Heart right ventricle (tissue), 16 donors: ENCODE measurements at regions not wholly inside any gene's neighbourhood (a gene's known extent, or its start where the extent isn't known, plus 50 kb on each side); places are given as distances from the start of the nearest gene placed in this dataset.

Experiments used
- ATAC-seq, 8 donors: fragments of 200-7000 bp; cut with Tn5 transposase; one replicate each; pipeline ENCODE4 v1.9.1; 2020; ENCODE audit warnings: mild to moderate bottlenecking in 8 of 8, moderate library complexity in 8 of 8, moderate number of reproducible peaks in 1 of 8
- DNase-seq, 2 donors: peaks; one replicate each; pipeline ENCODE4 v3.0.0-alpha.2; 2020
- H3K27ac ChIP-seq, 10 donors: fragments of 200-600 bp; sonication (generic) in 2 of 10; one replicate each; pipeline versions ENCODE4 v1.5.0 to v1.8.0; 2020 to 2022; ENCODE audit warnings: mild to moderate bottlenecking in 3 of 10
- H3K27me3 ChIP-seq, 7 donors: fragments of 200-600 bp; one replicate each; pipeline ENCODE4 v1.8.0; 2021 to 2022; ENCODE audit warnings: mild to moderate bottlenecking in 2 of 7
- H3K36me3 ChIP-seq, 9 donors: fragments of 200-600 bp; sonication (generic) in 1 of 9; one replicate each; pipeline versions ENCODE4 v1.5.0 to v1.8.0; 2020 to 2022; ENCODE audit warnings: mild to moderate bottlenecking in 2 of 9
- H3K4me1 ChIP-seq, 9 donors: fragments of 200-600 bp; sonication (generic) in 1 of 9; one replicate each; pipeline versions ENCODE4 v1.5.0 to v1.8.0; 2020 to 2022; ENCODE audit warnings: mild to moderate bottlenecking in 4 of 9
- H3K4me3 ChIP-seq, 10 donors: fragments of 200-600 bp; sonication (generic) in 2 of 10; one replicate each; pipeline versions ENCODE4 v1.5.0 to v1.8.0; 2020 to 2022; ENCODE audit warnings: mild to moderate bottlenecking in 7 of 10, moderate library complexity in 2 of 10
- H3K9me3 ChIP-seq, 11 donors: fragments of 200-600 bp in 10 of 11; sonication (generic) in 2 of 11; one replicate each; pipeline versions ENCODE4 v1.5.0 to v1.8.0; 2013 to 2022; ENCODE audit warnings: mild to moderate bottlenecking in 2 of 11, control low read depth in 1 of 11, moderate library complexity in 1 of 11
- CTCF ChIP-seq, 9 donors: fragments of 200-600 bp; sonication (generic) in 2 of 9; IDR thresholded peaks; one replicate each; pipeline versions ENCODE4 v1.5.0 to v1.8.0; 2021 to 2022; ENCODE audit warnings: antibody characterized with exemption in 9 of 9, mild to moderate bottlenecking in 5 of 9, moderate library complexity in 1 of 9
- WGBS, 2 donors: extraction: QIAGEN DNeasy Blood & Tissue Kit; methylation state at CpG; one replicate each; pipeline ENCODE4 v1.1.7; 2013; ENCODE audit warnings: inconsistent platforms in 1 of 2; 5-methylcytosine and 5-hydroxymethylcytosine counted together
- intact Hi-C, 10 donors: fragments of 100-400 bp; cut with DNase I; formaldehyde crosslinking; loops; one replicate each; pipeline versions ENCODE4 v1.11.1 to v1.14.2; 2022
- donor health status: Arrhythmogenic right ventricular cardiomyopathy.
- donor health status: ischemic (EF 13 %, LVEDD 7.1; RV severe dilation, severe dysfunction).
- donor health status: healthy with polysubstance abuse.
- donor health status: DM: no; HTN: yes; CAD: no.
- donor health status: DM: no; HTN: no; CAD: no.
- donor health status: ischemic (EF 25% LVEDD 6.9; RV normal size, moderate dysfunction).
- donor health status: ischemic (EF 25% LVEDD 5.7; RV mildly dilated, moderate dysfunction).
- donor health status: healthy.
- donor health status: DM: yes; HTN: yes; CAD: no.
- donor health status: Ischemic cardiomyopathy.
- donor health status: ischemic (EF 35%, LVEDD 5.7; RV mildly dilated, moderate dysfunction).
- donor health status: nonischemic (EF 11% LVEDD 7.7; RV severe dilation, severe dysfunction).
- donor health status: DM: yes; HTN: yes; CAD: no.
- donor health status: PGD.
- donor health status: ischemic (EF 29% LVEDD 5.4; RV normal size, mild dysfunction).
- donor health status: nonischemic (EF 23%, LVEDD 6.1; RV moderate dilation, normal function).

GRCh38 chr10:37478381-37478780 is 353.0 kb downstream of the ANKRD30A start:
- H3K4me3 ChIP-seq, result no peak overlapping the region
- no peaks in the 10 kb centered on the region for H3K4me1 ChIP-seq
- no peaks in the 10 kb centered on the region for H3K27me3 ChIP-seq
- no peak for TF ChIP-seq CTCF (IDR thresholded peaks at IDR 0.05)
- H3K27ac ChIP-seq, result no peak overlapping the region
- intact Hi-C loops, result no loop called here
- peaks cover 0 to 3% (median 0%) of the 10 kb centered on the region in 11 donors for H3K9me3 ChIP-seq
- 66 to 78% methylated on average over 5 of the region's 5 CpGs for WGBS, 2 donors
- ATAC-seq (peak in 1 of 8 donors; percentile 44), DNase-seq (no peak)
- no peaks in the 10 kb centered on the region for H3K36me3 ChIP-seq

- no peak for ATAC-seq
- Histone ChIP-seq H3K27me3 (no peaks in the 10 kb centered on the region), H3K4me1 (no peaks in the 10 kb centered on the region), H3K4me3 (no peak overlapping the region), H3K36me3 (no peaks in the 10 kb centered on the region), H3K9me3 (peaks cover 0 to 12% (median 0%) of the 10 kb centered on the region in 11 donors), H3K27ac (no peak overlapping the region)
- intact Hi-C loops, result no loop called here
- TF ChIP-seq CTCF (IDR thresholded peaks at IDR 0.05), result no peak
- WGBS, 2 donors, result 35 to 44% methylated on average over 1 of the region's 1 CpG
- no peak for DNase-seq
Observed at GRCh38 chr10:37476285-37476684, 350.9 kb downstream of the ANKRD30A start.

- DNase-seq, result no peak
- Histone ChIP-seq H3K36me3 (no peaks in the 10 kb centered on the region), H3K9me3 (peaks cover 0 to 12% (median 0%) of the 10 kb centered on the region in 11 donors), H3K27ac (no peak overlapping the region), H3K4me3 (no peak overlapping the region), H3K27me3 (no peaks in the 10 kb centered on the region), H3K4me1 (no peaks in the 10 kb centered on the region)
- intact Hi-C loops, result no loop called here
- no peak for ATAC-seq
- 86 to 87% methylated on average over 9 of the region's 9 CpGs for WGBS, 2 donors
- TF ChIP-seq CTCF (IDR thresholded peaks at IDR 0.05), result no peak
Observed at GRCh38 chr10:37474645-37475044, 349.2 kb downstream of the ANKRD30A start.

GRCh38 chr10:37473906-37474305 is 348.5 kb downstream of the ANKRD30A start:
- H3K4me3 ChIP-seq, result no peak overlapping the region
- no peaks in the 10 kb centered on the region for H3K36me3 ChIP-seq
- H3K4me1 ChIP-seq, result no peaks in the 10 kb centered on the region
- 85 to 90% methylated on average over 4 of the region's 4 CpGs for WGBS, 2 donors
- no peak for ATAC-seq
- no peak for DNase-seq
- H3K27ac ChIP-seq, result no peak overlapping the region
- TF ChIP-seq CTCF (IDR thresholded peaks at IDR 0.05), result no peak
- peaks cover 0 to 16% (median 0%) of the 10 kb centered on the region in 11 donors for H3K9me3 ChIP-seq
- no peaks in the 10 kb centered on the region for H3K27me3 ChIP-seq
- intact Hi-C loops, result no loop called here
